ENCODE measurements at regions not wholly inside any gene's neighbourhood (a gene's known extent, or its start where the extent isn't known, plus 50 kb on each side); places are given as distances from the start of the nearest gene placed in this dataset.

DNA sequence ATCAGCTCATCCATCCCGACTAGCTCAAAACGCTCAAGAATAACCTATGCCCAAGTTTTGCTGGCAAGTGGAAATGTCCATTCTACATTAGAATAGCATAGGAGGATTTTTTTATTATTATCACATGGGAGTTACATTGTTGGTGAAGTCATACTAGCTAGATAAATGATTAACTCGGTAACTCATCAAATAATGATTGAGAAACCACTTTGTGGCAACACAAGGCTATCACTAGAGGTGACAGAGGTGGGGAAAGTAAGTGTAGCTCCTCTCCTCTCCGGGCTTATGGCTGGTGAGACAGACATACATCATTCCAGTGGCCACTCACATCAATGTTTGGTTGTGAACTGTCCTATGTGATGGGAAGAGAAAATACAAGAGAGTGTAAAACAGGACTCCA lies 161.6 kb downstream of the ZIC5 start:
- Histone ChIP-seq H3K36me3 (no peaks in the 10 kb centered on the region), H3K27me3 (no peaks in the 10 kb centered on the region), H3K4me1 (no peaks in the 10 kb centered on the region), H3K4me3 (no peak overlapping the region), H3K27ac (no peak overlapping the region), H3K9me3 (no peaks in the 10 kb centered on the region)
- intact Hi-C loops (cut with DNase I; ENCODE audit: low total_unique reads): no loop called here
- DNase-seq: no peak
- TF ChIP-seq, protein P1, sequence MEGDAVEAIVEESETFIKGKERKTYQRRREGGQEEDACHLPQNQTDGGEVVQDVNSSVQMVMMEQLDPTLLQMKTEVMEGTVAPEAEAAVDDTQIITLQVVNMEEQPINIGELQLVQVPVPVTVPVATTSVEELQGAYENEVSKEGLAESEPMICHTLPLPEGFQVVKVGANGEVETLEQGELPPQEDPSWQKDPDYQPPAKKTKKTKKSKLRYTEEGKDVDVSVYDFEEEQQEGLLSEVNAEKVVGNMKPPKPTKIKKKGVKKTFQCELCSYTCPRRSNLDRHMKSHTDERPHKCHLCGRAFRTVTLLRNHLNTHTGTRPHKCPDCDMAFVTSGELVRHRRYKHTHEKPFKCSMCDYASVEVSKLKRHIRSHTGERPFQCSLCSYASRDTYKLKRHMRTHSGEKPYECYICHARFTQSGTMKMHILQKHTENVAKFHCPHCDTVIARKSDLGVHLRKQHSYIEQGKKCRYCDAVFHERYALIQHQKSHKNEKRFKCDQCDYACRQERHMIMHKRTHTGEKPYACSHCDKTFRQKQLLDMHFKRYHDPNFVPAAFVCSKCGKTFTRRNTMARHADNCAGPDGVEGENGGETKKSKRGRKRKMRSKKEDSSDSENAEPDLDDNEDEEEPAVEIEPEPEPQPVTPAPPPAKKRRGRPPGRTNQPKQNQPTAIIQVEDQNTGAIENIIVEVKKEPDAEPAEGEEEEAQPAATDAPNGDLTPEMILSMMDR (IDR thresholded peaks at IDR 0.05): no peak
- TF ChIP-seq POLR2A (IDR thresholded peaks at IDR 0.05): no peak

DNA sequence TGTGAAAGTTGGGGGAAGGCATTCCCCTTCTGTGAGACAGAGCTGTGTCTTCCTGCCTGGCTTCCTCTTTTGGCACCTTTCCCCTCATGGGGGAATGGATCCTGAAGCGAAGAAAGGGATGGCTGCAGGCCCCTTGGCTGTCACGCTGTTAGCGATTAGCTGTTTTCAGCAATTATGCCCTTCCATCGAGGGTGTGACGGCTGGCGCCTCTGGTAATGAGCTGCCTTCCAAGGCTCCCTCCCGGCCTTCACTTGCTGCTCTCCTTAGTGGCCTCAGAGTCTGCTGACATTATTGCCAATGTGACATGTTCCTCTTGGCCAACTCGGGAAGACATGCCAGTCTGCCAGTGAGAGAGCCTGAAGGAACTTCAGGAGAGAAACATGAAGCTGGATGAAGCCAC lies 162.1 kb downstream of the ZIC5 start:
- no peak for DNase-seq
- Histone ChIP-seq H3K27ac (no peak overlapping the region), H3K36me3 (no peaks in the 10 kb centered on the region), H3K27me3 (no peaks in the 10 kb centered on the region), H3K4me1 (no peaks in the 10 kb centered on the region), H3K9me3 (no peaks in the 10 kb centered on the region), H3K4me3 (no peak overlapping the region)
- TF ChIP-seq, protein P1 (IDR thresholded peaks at IDR 0.05): no peak
- TF ChIP-seq POLR2A (IDR thresholded peaks at IDR 0.05): no peak
- intact Hi-C loops (cut with DNase I; ENCODE audit: low total_unique reads): no loop called here

DNA sequence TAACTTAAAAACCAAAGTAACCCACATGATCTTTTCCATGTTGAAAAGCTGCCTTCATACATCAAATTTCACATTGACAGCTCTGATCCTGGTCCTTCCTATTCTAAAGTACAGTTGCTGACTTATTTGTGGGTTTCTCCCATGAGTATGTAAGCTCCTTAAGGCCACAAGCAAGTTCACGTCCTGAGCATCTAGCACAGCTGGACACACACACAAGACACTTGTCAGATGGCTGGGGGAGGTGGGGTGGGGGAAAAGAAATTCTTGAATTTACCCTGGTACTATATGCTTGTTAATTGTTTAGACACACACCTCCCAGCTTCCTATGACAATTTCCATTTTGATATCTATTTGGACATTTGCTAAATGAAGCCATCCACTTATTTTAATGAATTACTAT lies 162.8 kb downstream of the ZIC5 start:
- Histone ChIP-seq H3K36me3 (no peaks in the 10 kb centered on the region), H3K4me3 (no peak overlapping the region), H3K9me3 (no peaks in the 10 kb centered on the region), H3K4me1 (no peaks in the 10 kb centered on the region), H3K27me3 (no peaks in the 10 kb centered on the region), H3K27ac (no peak overlapping the region)
- TF ChIP-seq, protein P1 (IDR thresholded peaks at IDR 0.05): no peak
- TF ChIP-seq POLR2A (IDR thresholded peaks at IDR 0.05): no peak
- DNase-seq: no peak
- intact Hi-C loops (cut with DNase I; ENCODE audit: low total_unique reads): no loop called here

DNA sequence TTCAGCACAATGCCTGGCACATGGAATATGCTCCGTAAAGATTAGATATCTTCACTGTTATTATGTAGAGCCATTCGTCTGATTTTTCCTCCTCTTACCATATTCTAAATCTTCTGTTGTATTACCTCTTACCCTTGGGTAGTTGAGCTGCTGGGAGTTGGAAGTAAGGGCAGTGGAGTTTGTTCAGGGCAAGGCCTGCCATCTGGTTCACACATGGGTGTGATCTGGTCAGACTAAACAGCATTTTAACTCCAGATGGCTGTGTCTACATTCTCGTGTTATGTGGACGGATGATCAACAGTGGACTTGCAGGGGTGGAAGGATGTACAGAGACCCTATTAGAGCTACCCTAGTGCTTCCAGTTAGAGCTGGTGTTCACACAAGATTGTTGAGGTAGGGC lies 164.9 kb downstream of the ZIC5 start:
- Histone ChIP-seq H3K9me3 (no peaks in the 10 kb centered on the region), H3K4me3 (no peak overlapping the region), H3K36me3 (no peaks in the 10 kb centered on the region), H3K4me1 (no peaks in the 10 kb centered on the region), H3K27me3 (no peaks in the 10 kb centered on the region), H3K27ac (no peak overlapping the region)
- DNase-seq: no peak
- intact Hi-C loops (cut with DNase I; ENCODE audit: low total_unique reads): no loop called here
- TF ChIP-seq, protein P1 (IDR thresholded peaks at IDR 0.05): no peak
- no peak for TF ChIP-seq POLR2A (IDR thresholded peaks at IDR 0.05)

DNA sequence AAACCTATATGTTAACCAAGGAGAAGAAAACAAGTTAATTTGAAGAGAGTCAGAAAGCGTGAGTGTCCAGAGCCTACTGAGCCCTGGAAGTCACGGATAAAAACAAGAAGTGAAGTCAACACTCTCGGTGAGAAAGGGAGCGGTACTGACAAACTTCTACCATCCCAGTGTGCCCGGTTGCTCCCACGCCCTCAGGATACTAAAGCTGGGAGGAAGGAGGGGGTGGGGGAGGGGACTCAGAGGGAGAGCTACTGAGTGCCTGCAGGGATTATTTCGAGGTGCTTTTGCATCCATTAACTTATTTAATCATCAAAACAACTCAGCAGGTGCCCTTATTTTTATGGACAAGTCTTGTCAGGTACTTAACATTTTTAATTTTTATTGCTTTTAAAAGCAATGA lies 166.2 kb downstream of the ZIC5 start:
- no peak for DNase-seq
- intact Hi-C loops (cut with DNase I; ENCODE audit: low total_unique reads): no loop called here
- Histone ChIP-seq H3K27me3 (no peaks in the 10 kb centered on the region), H3K4me3 (no peak overlapping the region), H3K4me1 (no peaks in the 10 kb centered on the region), H3K9me3 (no peaks in the 10 kb centered on the region), H3K27ac (no peak overlapping the region), H3K36me3 (no peaks in the 10 kb centered on the region)
- no peak for TF ChIP-seq POLR2A (IDR thresholded peaks at IDR 0.05)
- TF ChIP-seq, protein P1 (IDR thresholded peaks at IDR 0.05): no peak

Data from uterus (tissue), 3 donors.